ENCODE measurements at regions not wholly inside any gene's neighbourhood (a gene's known extent, or its start where the extent isn't known, plus 50 kb on each side); places are given as distances from the start of the nearest gene placed in this dataset.
A peak's percentile ranks its signal among the peaks of the same experiment; 100 is the strongest.

GRCh38 chr3:88000853-88001252 lies 58.0 kb downstream of the CGGBP1 start:
- no peaks in the 10 kb centered on the region for H3K9me3 ChIP-seq
- H3K27ac ChIP-seq = no peak overlapping the region
- 41 to 49% methylated on average over 13 of the region's 13 CpGs for WGBS, 2 donors
- no peak for DNase-seq (ENCODE audit: low spot score in 2 of 2)
- peaks cover 0 to 22% (median 0%) of the 10 kb centered on the region in 4 donors for H3K4me1 ChIP-seq
- peak overlapping the region in 2 of 4 donors; percentile 8 to 25 for H3K4me3 ChIP-seq
- H3K27me3 ChIP-seq = no peaks in the 10 kb centered on the region
- TF ChIP-seq POLR2A (IDR thresholded peaks at IDR 0.05) (no peak), CTCF (IDR thresholded peaks at IDR 0.05) (no peak), EP300 (IDR thresholded peaks at IDR 0.05) (no peak)
- no peaks in the 10 kb centered on the region for H3K36me3 ChIP-seq

- H3K4me1 ChIP-seq = peaks cover 0 to 4% (median 0%) of the 10 kb centered on the region in 4 donors
- H3K27ac ChIP-seq = no peak overlapping the region
- H3K9me3 ChIP-seq = no peaks in the 10 kb centered on the region
- TF ChIP-seq CTCF (IDR thresholded peaks at IDR 0.05) = no peak
- peak in 1 of 2 donors; percentile 10 for TF ChIP-seq EP300 (IDR thresholded peaks at IDR 0.05)
- no peak overlapping the region for H3K4me3 ChIP-seq
- no peaks in the 10 kb centered on the region for H3K36me3 ChIP-seq
- DNase-seq (ENCODE audit: low spot score in 2 of 2) = no peak
- no peaks in the 10 kb centered on the region for H3K27me3 ChIP-seq
Measured at GRCh38 chr3:87997966-87998365, 60.8 kb downstream of the CGGBP1 start.

- Histone ChIP-seq H3K4me3 (no peak overlapping the region), H3K9me3 (no peaks in the 10 kb centered on the region), H3K36me3 (no peaks in the 10 kb centered on the region), H3K27me3 (no peaks in the 10 kb centered on the region), H3K27ac (peak overlapping the region in 1 of 4 donors; percentile 32), H3K4me1 (peaks cover 0 to 4% (median 0%) of the 10 kb centered on the region in 4 donors)
- WGBS, 2 donors = 66 to 75% methylated on average over 4 of the region's 4 CpGs
- DNase-seq (ENCODE audit: low spot score in 2 of 2) = peak in 1 of 2 donors; percentile 18
- TF ChIP-seq CTCF (IDR thresholded peaks at IDR 0.05) (no peak), POLR2A (IDR thresholded peaks at IDR 0.05) (no peak), EP300 (IDR thresholded peaks at IDR 0.05) (no peak)
Measured at GRCh38 chr3:87997298-87997697, 61.5 kb downstream of the CGGBP1 start.

GRCh38 chr3:87996882-87997281 lies 61.9 kb downstream of the CGGBP1 start:
- WGBS, 2 donors = 47 to 53% methylated on average over 2 of the region's 2 CpGs
- no peaks in the 10 kb centered on the region for H3K9me3 ChIP-seq
- TF ChIP-seq POLR2A (IDR thresholded peaks at IDR 0.05) (no peak), CTCF (IDR thresholded peaks at IDR 0.05) (no peak), EP300 (IDR thresholded peaks at IDR 0.05) (no peak)
- no peak overlapping the region for H3K4me3 ChIP-seq
- peak overlapping the region in 2 of 4 donors; percentile 32 for H3K27ac ChIP-seq
- H3K4me1 ChIP-seq = peaks cover 0 to 4% (median 0%) of the 10 kb centered on the region in 4 donors
- no peak for DNase-seq (ENCODE audit: low spot score in 2 of 2)
- H3K36me3 ChIP-seq = no peaks in the 10 kb centered on the region
- no peaks in the 10 kb centered on the region for H3K27me3 ChIP-seq

- Histone ChIP-seq H3K4me3 (no peak overlapping the region), H3K36me3 (no peaks in the 10 kb centered on the region), H3K9me3 (no peaks in the 10 kb centered on the region), H3K4me1 (peaks cover 0 to 4% (median 0%) of the 10 kb centered on the region in 4 donors), H3K27ac (no peak overlapping the region), H3K27me3 (no peaks in the 10 kb centered on the region)
- no peak for TF ChIP-seq POLR2A (IDR thresholded peaks at IDR 0.05)
- no peak for TF ChIP-seq EP300 (IDR thresholded peaks at IDR 0.05)
- no peak for TF ChIP-seq CTCF (IDR thresholded peaks at IDR 0.05)
- 84 to 88% methylated on average over 4 of the region's 4 CpGs for WGBS, 2 donors
- no peak for DNase-seq (ENCODE audit: low spot score in 2 of 2)
Measured at GRCh38 chr3:87993566-87993965, 65.2 kb downstream of the CGGBP1 start.
